ENCODE measurements at regions not wholly inside any gene's neighbourhood (a gene's known extent, or its start where the extent isn't known, plus 50 kb on each side); places are given as distances from the start of the nearest gene placed in this dataset.
A peak's percentile ranks its signal among the peaks of the same experiment; 100 is the strongest.
"Not testable (repeated sequence)": the region's sequence is repeated elsewhere in the genome, so short reads cannot be mapped to it uniquely, and the experiment has no call there.

DNA sequence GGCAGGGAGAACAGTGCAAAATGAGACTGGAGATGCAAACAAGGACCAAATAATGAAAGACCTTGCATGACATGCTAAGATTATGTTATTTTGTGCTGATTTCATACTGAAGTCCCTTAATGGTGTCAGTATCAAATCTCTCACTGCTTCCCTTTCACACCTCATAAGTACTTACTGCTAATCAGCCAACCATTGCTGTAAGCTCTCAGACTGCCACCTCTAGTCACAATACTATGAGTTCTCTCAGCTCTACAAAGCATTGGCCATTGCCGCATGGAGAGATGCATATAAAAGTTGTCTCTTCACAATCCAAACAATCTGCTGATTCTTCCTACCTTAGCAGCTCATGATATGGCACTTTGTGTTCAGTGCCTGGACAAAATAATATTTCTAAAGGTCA lies 375.4 kb downstream of the LTN1 start:
- no peak for DNase-seq
- intact Hi-C loops (cut with DNase I): no loop called here

DNA sequence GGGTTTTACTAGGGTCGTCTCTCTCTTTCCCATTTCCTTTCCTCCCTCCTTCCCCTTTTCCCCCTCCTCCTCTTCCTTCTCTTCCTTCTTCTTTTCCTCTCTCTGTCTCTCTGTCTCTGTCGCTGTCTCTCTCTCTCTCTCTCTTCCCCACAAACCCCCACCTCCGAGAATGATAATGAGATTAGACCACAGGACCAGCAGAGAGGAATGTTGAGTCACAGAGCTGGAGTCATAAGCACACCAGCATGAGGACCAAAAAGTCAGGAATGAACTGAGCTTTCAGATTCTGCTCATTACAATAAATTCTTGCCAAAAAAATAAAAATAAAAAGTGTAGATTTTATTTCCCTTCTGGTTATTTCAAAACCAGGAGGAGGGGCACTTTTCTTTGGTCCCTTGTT lies 377.4 kb downstream of the LTN1 start:
- no peak for DNase-seq
- intact Hi-C loops (cut with DNase I): no loop called here

DNA sequence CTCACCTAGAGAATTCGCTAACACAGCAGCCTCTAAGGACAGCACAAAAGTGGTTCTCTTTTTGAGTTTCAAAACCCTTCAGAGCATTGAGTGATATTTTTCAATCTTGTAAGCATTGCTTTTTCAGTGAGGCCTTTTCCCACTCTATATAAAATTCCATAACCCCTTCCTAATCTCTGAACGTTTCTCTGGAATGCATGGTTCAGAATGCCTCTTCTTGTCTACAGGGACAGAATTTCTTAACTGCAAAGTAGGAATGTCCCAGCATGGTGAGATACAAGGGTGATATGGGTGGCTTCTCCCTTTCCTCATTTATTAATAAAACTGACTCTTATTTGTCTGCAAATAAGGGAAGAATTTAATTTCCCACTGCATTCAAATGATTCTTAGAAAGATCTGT lies 377.9 kb downstream of the LTN1 start:
- intact Hi-C loops (cut with DNase I): no loop called here
- no peak for DNase-seq

DNA sequence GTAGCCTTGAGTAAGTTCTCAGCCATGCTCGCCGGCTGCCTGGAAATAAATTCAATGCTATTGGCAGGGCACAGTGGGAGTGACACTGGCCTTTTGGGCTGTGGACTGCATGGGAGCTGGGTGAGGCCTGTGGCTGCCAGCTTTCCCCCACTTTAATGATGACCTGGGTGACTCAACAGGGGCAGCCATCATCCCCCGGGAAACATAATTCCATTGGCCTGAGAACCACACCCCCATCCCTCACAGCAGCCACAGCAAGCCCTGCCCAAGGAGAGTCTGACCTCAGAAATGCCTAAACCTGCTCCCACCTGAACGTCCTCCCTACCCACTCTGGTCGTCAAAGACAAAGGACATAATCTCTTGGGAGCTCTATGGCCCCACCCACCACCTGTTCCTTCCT lies 384.0 kb downstream of the LTN1 start:
- intact Hi-C loops (cut with DNase I): no loop called here
- DNase-seq: no peak

DNA sequence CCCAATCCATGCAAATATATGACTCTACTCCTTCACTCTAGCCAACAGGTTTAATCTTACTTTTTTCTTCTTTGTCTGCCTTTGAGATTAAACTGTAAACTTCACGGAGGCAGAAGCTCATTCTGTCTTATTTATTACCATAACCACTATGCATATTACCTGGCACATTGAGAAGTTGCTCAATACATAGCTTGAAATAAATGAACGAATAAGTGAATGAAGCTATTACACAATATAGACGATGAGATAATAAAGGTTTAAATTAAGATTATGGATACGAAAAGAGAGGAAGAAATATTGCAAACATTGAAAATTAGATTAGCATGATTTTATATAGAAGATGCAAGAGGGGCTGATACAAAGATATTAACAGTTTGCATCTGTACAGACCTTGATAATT lies 385.1 kb downstream of the LTN1 start:
- intact Hi-C loops (cut with DNase I): no loop called here

DNA sequence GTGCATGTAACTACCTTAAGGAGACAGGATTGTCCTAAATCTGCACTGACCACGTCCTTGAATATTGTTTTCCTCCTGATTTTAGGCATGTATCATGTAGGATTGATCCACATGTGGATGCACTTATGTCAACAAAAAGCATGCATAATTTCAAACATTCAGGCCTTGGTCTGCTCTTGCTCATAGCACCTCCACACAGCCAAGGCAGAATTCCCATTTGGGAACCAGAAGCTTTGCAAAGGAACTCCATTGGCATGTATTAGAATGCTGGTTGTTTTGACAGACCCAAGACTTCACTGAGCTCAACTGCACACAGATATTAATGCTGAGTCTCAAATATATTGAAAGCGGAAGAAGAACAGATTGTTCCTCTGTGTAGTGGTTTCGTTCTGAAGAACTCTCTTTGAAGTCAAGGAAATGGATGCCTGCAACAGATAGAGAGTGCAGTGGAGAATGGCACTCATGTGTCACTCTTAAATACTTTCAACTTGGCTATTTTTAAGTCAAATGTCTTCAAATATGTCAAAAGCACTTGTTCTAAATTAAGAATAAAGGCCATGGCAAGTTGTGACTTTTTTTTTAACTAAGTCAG lies 387.6 kb downstream of the LTN1 start:
- DNase-seq: no peak
- intact Hi-C loops (cut with DNase I): no loop called here

More for the DNA sequence above, 385.1 kb downstream of the LTN1 start:
- no peak for DNase-seq

DNA sequence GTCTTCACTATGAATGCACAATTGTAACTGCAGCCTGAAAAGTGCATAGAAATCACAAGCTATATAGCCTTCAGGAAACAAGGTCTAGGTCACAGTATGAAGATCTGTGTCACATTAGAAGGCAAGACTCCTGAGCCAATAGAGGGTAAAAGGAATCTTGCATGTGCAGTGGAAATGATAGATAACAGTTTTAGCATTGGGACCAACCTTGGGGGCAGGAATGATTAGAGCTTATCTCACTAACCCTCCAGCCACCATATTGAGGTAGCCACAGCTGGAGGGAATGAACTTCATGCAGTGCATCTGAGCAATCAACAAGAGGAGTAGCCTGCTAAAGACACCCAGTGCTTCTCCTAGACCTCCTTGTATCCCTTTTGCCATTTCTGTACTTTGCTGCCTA lies 390.1 kb downstream of the LTN1 start:
- intact Hi-C loops (cut with DNase I): no loop called here
- DNase-seq: no peak

DNA sequence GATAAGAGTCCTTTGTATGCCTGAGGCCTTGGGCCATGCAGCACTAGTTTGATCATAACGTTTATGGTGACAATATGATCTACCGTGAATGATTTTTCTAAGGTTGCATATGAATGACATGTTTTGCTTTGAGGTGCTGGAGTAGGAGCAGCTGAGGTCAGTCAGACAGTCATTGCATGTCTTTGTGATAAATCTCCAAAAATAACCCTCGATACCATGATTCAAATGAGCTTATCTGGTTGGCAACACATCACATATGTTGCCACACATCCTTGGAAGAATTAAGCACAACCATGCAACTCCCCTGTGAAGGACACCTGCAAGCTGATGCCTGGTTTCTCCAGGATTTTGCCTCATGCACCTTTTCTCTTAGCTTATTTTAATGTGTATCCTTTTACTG lies 394.5 kb downstream of the LTN1 start:
- DNase-seq: no peak
- intact Hi-C loops (cut with DNase I): no loop called here

DNA sequence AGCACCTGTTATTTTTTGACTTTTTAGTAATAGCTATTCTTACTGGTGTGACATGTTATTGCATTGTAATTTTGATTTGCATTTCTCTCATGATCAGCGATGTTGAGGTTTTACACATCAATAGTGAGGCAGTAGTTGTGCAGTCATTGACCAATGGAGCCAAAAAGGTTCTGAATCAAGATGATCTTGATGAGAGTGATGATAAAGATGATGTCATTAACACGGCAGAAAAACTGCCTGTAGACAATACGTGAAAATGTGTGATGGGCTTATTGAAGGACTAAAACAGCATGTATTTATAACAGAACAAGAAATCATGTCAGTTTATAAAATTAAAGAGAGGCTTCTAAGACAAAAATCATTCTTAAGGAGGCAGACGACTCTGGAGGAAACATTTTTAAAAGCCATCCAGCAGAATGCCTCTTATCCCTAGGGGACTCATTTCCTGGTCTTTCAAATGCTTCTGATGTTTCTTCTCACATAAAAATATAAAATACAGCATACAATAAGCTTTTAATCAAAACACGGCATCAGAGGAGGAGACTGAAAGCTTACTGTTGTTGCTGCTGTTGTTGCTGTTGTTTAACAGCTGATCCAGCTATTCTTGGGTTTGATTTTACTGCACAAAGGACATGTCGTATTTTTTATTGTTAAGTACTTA lies 400.3 kb downstream of the LTN1 start:
- intact Hi-C loops (cut with DNase I): no loop called here
- no peak for DNase-seq

DNA sequence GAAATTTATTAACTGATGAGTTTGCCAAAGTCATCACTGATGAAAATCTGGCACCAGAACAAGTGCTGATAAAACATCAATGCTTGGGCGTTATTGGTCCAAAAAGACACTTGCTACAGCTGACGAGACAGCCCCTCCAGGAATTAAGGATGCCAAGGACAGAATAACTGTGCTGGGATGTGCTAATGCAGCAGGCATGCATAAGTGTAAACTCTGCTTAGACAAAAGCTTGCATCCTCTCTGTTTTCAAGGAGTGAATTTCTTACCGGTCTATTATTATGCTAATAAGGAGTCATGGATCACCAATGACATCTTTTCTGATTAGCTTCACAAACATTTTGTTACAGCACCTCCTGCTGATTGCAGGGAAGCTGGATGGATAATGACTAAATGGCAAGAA lies 402.0 kb downstream of the LTN1 start:
- intact Hi-C loops (cut with DNase I): no loop called here

DNA sequence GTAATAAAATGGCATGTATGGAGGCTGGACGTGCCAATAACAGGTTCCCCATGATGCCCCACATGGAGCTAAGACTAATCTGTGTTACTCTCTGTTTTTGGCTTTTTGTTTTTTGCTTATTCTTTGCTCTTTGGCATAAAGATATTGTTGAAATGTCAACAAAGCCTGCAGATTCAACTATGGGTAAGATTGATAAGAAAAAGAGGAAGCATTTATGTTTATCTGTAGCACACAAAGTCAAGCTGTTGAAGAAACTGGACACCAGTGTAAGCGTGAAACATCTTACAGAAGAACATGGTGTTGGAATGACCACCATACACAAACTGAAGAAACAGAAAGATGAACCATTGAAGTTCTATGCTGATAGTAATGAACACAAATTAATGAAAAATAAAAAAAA lies 402.7 kb downstream of the LTN1 start:
- intact Hi-C loops (cut with DNase I): no loop called here
- no peak for DNase-seq

More for the DNA sequence above, 402.0 kb downstream of the LTN1 start:
- DNase-seq: no peak

DNA sequence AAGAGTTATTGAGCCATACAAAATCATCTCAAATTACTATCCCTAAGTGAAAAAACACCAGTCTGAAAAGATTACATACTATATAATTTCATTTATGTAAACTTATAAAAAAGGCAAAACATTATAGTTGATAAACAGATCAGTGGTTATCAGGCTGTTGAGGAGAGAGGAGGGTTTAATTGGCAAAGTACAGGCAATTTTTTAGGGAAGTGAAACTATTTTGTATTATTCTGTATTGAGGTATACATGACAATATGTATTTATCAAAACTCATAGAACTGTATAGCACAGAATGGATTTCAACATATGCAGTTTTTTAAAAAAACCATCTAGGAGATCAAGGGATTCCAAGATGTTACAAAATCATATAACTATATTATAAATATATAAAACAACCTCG lies 403.7 kb downstream of the LTN1 start:
- intact Hi-C loops (cut with DNase I): no loop called here
- no peak for DNase-seq

DNA sequence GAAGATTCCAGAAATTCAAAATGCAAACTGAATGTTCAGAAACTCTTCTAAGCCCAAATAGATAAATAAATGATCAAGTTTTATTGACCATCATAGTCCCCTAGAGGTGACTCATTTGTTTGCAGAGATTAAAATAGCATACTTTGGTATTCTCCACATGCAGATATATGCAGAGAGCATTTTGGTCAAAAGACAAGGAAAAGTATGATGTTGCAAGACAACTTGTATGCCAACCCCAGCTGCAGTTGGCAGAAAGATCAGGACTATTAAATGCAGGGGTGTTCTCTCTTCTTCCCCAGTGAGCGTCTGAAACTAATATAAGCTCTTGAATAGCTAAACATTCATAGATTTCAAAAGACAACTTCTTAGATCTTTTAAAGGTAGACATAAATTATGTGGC lies 404.9 kb downstream of the LTN1 start:
- no peak for DNase-seq
- intact Hi-C loops (cut with DNase I): no loop called here

DNA sequence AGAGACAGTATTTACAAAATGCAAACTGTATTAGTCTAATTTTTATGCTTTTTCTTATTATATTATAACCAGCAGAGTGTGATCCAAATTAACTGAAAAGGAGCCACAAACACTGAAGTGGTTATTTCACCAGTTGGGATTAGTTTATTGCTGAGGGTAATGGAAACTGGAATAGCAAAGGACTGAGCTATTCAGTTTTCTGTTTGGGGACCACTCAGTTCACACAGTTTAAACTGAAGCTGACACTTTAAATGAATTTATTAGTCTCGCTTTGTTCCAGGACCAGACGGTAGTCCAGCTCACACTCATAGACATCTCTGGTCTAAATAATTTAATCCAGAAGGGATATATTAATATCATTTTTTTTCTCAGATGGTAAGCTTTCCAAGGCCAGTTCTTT lies 410.7 kb downstream of the LTN1 start:
- intact Hi-C loops (cut with DNase I): no loop called here
- DNase-seq: no peak

DNA sequence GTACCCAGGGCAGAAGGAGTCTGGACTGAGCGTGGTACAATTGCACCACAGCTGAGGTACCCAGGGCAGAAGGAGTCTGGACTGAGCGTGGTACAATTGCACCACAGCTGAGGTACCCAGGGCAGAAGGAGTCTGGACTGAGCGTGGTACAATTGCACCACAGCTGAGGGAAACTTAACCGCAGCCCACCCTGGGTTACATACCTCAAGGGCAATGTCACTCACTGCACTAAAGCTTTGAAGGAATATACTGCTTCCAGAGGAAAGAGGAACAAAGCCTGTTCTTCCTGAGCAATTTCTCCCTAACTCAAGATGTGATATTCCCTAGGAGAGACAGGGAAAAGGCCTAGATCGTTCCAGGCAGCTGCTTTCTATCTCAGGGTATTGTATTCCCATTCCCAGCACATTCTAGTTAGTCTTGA lies 411.4 kb downstream of the LTN1 start:
- DNase-seq; intact Hi-C loops (cut with DNase I): not testable (repeated sequence)

DNA sequence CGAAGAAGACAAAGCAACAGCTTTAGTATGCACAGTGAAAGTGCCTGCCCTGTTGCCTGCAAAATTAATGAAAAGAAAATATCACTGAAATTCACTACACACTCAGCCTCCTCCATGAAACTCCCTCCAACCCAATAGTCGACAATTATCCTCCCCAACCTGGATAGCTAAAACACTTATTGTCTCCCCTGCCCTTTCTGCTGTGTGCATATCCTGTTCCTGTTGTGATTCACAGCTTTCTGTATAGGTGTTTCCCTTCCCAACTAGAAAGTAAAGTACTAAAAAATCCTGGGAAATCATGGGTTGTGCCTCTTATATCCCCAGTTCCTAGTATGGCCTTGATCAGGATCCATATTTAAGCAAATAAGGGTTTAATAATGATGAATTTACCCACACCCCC lies 412.1 kb downstream of the LTN1 start:
- intact Hi-C loops (cut with DNase I): no loop called here
- no peak for DNase-seq

DNA sequence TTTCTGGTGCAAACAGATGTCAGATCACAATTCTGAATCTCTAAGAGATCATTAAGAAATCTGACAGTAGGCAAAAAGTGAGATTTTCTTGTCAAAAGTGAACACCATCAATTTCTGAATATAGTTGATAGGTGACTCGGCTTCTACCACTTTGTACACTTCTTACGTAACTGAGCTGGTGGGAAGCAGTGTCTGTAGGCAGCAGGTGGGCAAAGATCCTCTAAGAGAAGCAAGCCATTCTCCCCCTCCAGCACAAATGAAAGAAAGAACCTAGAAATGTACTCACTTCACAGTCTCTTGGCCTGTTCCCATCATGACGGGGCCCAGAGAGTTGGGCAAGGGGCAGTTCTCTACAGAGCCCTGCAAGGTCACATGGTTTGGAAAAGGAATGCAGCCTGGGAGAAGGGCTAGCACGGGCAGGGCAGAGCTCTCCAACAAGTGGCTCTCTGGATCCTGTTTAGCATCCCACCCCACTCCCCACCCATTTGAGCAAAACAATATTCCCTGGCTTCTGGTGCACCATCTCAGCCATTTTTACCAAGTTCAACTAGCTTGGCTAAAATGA lies 412.6 kb downstream of the LTN1 start:
- peak in 1 of 10 donors; percentile 46 for DNase-seq
- intact Hi-C loops (cut with DNase I): no loop called here

DNA sequence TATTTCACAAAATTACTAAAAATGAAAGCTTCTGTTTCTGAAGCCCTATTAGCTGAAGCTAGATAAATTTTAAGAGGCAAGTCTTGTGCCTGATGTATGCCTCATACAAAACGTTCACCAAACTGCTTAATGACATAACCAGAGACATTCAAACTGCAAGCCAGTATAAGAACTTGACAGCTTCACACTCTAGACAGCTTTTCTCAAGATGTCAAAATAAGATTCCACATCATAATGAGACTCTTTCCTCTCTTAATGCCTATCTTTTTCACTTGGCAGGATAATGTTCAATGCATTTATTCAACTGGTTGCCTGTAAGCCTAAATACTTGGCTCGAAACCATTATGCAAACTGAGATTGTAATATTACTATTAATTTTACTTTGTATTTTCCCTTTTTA lies 424.0 kb downstream of the LTN1 start:
- intact Hi-C loops (cut with DNase I): no loop called here
- no peak for DNase-seq

DNA sequence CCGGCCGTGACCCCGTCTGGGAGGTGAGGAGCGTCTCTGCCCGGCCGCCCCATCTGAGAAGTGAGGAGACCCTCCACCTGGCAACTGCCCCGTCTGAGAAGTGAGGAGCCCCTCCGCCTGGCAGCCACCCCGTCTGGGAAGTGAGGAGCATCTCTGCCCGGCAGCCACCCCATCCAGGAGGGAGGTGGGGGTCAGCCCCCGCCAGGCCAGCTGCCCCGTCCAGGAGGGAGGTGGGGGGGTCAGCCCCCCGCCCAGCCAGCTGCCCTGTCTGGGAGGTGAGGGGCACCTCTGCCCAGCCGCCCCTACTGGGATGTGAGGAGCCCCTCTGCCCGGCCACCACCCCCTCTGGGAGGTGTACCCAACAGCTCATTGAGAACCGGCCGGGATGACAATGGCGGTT lies 428.7 kb downstream of the LTN1 start:
- DNase-seq: peak in 2 of 10 donors; percentile 47 to 73
- intact Hi-C loops (cut with DNase I): not testable (repeated sequence)

DNA sequence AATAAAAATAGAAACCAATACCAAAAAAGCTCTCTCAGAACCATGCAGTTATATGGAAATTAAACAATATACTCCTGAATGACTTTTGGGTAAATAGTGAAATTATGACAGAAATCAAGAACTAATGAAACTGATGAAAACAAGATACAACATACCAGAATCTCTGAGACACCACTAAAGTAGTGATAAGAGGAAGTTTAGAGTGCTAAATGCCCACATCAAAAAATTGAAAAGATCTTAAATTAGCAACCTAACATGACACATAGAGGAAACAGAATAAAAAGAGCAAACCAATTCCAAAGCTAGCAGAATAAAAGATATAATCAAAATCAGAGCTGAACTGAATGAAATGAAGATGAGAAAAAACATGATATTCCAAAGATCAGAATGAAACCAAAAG lies 430.9 kb downstream of the LTN1 start:
- intact Hi-C loops (cut with DNase I): no loop called here
- DNase-seq: no peak

DNA sequence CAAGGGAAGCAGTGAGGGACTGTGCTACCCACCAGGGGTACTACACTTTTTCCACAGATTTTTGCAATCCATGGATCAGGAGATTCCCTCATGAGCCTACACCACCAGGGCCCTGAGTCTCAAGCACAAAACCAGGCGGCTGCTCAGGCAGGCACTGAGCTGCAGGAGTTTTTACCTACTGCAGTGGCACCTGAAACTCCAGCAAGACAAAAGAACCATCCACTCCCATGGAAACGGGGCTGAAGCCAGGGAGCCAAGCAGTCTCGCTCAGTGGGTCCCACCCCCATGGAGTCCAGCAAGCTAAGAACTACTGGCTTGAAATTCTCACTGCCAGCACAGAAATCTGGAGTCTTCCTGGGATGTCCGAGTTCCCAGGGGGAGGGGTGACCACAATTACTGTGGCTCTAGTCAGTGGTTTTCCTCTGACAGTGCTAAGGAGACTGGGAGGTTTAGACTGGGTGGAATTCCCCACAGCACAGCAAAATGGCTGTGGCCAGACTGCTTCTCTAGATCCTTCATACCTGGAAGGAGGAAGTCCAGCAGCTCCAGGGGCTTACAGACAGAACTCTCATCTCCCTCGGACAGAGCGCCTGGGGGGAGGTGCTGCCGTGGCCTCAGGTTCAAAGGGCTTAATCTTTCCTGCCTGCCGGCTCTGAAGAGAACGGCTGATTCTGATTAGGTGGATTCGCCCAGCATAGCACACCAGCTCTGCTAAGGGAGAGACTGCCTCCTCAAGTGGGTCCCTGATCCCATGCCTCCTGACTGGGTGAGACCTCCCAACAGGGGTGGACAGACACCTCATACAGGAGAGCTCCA lies 437.8 kb downstream of the LTN1 start:
- intact Hi-C loops (cut with DNase I): no loop called here
- DNase-seq: no peak

Data from posterior cingulate gyrus (tissue), 11 donors.